HCT116 (cell line): ENCODE measurements at regions not wholly inside any gene's neighbourhood (a gene's known extent, or its start where the extent isn't known, plus 50 kb on each side); places are given as distances from the start of the nearest gene placed in this dataset.

Experiments
- ATAC-seq: fragments of 200-7000 bp; cut with Tn5 transposase; 2 replicates; pipeline ENCODE4 v1.9.1; 2020; ENCODE audit warnings: mild to moderate bottlenecking, moderate library complexity
- BruUV-seq: library from RNA; stranded (reverse); fragments of 400-500 nt; replicated peaks from 2 replicates; lab custom pipeline; 2021; lab: Mats Ljungman, UMichigan
- CTCF ChIA-PET: fragments of 300-600 bp; sonication (Branson Sonifier 250); formaldehyde crosslinking; loops from one replicate; lab custom pipeline; 2021; ENCODE audit warnings: antibody characterized with exemption; lab: Charles Lee
- POLR2A ChIA-PET: fragments of 300-600, 350-600 bp; sonication (Branson Sonifier 250); formaldehyde crosslinking; loops from one replicate; lab custom pipeline; 2021; ENCODE audit warnings: antibody characterized with exemption; lab: Charles Lee
- RAD21 ChIA-PET, 2 experiments: fragments of 300-600 bp; sonication (Branson Sonifier 250); formaldehyde crosslinking; loops; one replicate each; lab custom pipeline; 2023; ENCODE audit warnings: low total read pairs in 2 of 2; ENCODE audit not compliant: uncharacterized antibody in 2 of 2, unreplicated experiment in 2 of 2, low non-redundant PET in 1 of 2; lab: Charles Lee
- DNase-seq: peaks from one replicate; pipeline ENCODE4 v3.0.0-alpha.2; 2010; ENCODE audit warnings: low read depth, low spot score
- H2AFZ ChIP-seq: fragments of 200-600 bp; shearing (Covaris generic), sonication (generic); 2 replicates; pipeline ENCODE4 v1.6.1; 2017; ENCODE audit warnings: low read depth, mixed run types, mixed read lengths, antibody characterized with exemption, low read length; ENCODE audit not compliant: poor library complexity, severe bottlenecking
- H3K27ac ChIP-seq: 2 replicates; pipeline ENCODE4 v1.5.1; 2012; ENCODE audit warnings: low read depth, low read length
- H3K27me3 ChIP-seq: fragments of 200-600 bp; sonication (generic); 2 replicates; pipeline ENCODE4 v1.6.1; 2016; ENCODE audit warnings: mixed run types, low read length, mixed read lengths; ENCODE audit not compliant: insufficient read depth
- H3K36me3 ChIP-seq, 2 experiments: fragments of 200-500 bp in 1 of 2; fragments of 200-600 bp in 1 of 2; sonication (Bioruptor generic) in 1 of 2; sonication (generic) in 1 of 2; 2 replicates each; pipeline versions ENCODE4 v1.5.1 to v1.6.1; 2014 to 2016; ENCODE audit warnings: low read length in 2 of 2, inconsistent platforms in 1 of 2, mixed read lengths in 1 of 2, mixed run types in 1 of 2; ENCODE audit not compliant: insufficient read depth in 2 of 2, control insufficient read depth in 1 of 2
- H3K4me1 ChIP-seq, 2 experiments: fragments of 200-600 bp in 1 of 2; sonication (generic) in 1 of 2; 2 replicates each; pipeline versions ENCODE4 v1.5.1 to v1.6.1; 2012 to 2017; ENCODE audit warnings: low read length in 2 of 2, inconsistent platforms in 1 of 2, mild to moderate bottlenecking in 1 of 2, mixed read lengths in 1 of 2, mixed run types in 1 of 2, moderate library complexity in 1 of 2; ENCODE audit not compliant: insufficient read depth in 2 of 2, control insufficient read depth in 1 of 2
- H3K4me2 ChIP-seq: fragments of 200-600 bp; sonication (generic); 2 replicates; pipeline ENCODE4 v1.6.1; 2017; ENCODE audit warnings: mixed run types, low read length, mixed read lengths
- H3K4me3 ChIP-seq, 2 experiments: fragments of 200-600 bp in 1 of 2; sonication (generic) in 1 of 2; replicated peaks in 1 of 2; 2 replicates each; pipeline ENCODE4 v1.5.1; 2011 to 2016; ENCODE audit warnings: low read length in 2 of 2, control low read depth in 1 of 2, low read depth in 1 of 2, mild to moderate bottlenecking in 1 of 2, mixed read lengths in 1 of 2, mixed run types in 1 of 2
- H3K79me2 ChIP-seq: fragments of 200-600 bp; sonication (generic); 2 replicates; pipeline ENCODE4 v1.6.1; 2017; ENCODE audit warnings: mild to moderate bottlenecking, mixed run types, low read length, moderate library complexity, mixed read lengths; ENCODE audit not compliant: insufficient read depth
- H3K9ac ChIP-seq: fragments of 200-600 bp; sonication (generic); 2 replicates; pipeline ENCODE4 v1.6.1; 2016; ENCODE audit warnings: low read length, mixed read lengths
- H3K9me2 ChIP-seq: fragments of 200-600 bp; sonication (generic), shearing (Covaris generic); 2 replicates; pipeline ENCODE4 v1.6.1; 2017; ENCODE audit warnings: mixed run types, mild to moderate bottlenecking, moderate library complexity; ENCODE audit not compliant: insufficient read depth
- H3K9me3 ChIP-seq, 2 experiments: fragments of 200-500 bp in 1 of 2; fragments of 200-600 bp in 1 of 2; sonication (Bioruptor generic) in 1 of 2; sonication (generic) in 1 of 2; 2 replicates each; pipeline ENCODE4 v1.6.1; 2014 to 2017; ENCODE audit warnings: low read length in 2 of 2, mixed read lengths in 2 of 2, inconsistent platforms in 1 of 2, low read depth in 1 of 2, mild to moderate bottlenecking in 1 of 2, mixed run types in 1 of 2, moderate library complexity in 1 of 2; ENCODE audit not compliant: control insufficient read depth in 1 of 2, insufficient read depth in 1 of 2
- H4K20me1 ChIP-seq: fragments of 200-600 bp; sonication (generic), shearing (Covaris generic); 2 replicates; pipeline ENCODE4 v1.6.1; 2017; ENCODE audit warnings: mixed run types, mild to moderate bottlenecking, moderate library complexity; ENCODE audit not compliant: insufficient read depth
- ATF3 ChIP-seq: IDR thresholded peaks from 2 replicates; pipeline ENCODE4 v1.6.1; 2012
- CTCF ChIP-seq, 3 experiments: fragments of 200-600 bp in 1 of 3; sonication (generic) in 1 of 3; IDR thresholded peaks in 2 of 3; conservative IDR thresholded peaks in 1 of 3; 2 replicates each; pipeline ENCODE4 v1.5.1; 2012 to 2017; ENCODE audit warnings: low read depth in 2 of 3, low read length in 2 of 3, antibody characterized with exemption in 1 of 3, borderline replicate concordance in 1 of 3, control low read depth in 1 of 3, mild to moderate bottlenecking in 1 of 3, mixed read lengths in 1 of 3, mixed run types in 1 of 3, moderate library complexity in 1 of 3; ENCODE audit not compliant: insufficient read depth in 1 of 3
- ELF1 ChIP-seq: IDR thresholded peaks from 2 replicates; pipeline ENCODE4 v1.6.1; 2012; ENCODE audit warnings: low read depth, borderline replicate concordance
- EZH2 ChIP-seq: fragments of 200-600 bp; sonication (generic); IDR thresholded peaks from 2 replicates; pipeline ENCODE4 v1.6.1; 2017; ENCODE audit warnings: antibody characterized with exemption, mixed run types
- EZH2phosphoT487 ChIP-seq: fragments of 200-600 bp; IDR thresholded peaks from 2 replicates; pipeline ENCODE4 v1.6.1; 2018; ENCODE audit warnings: antibody characterized with exemption, borderline replicate concordance
- FOSL1 ChIP-seq: IDR thresholded peaks from 2 replicates; pipeline ENCODE4 v1.6.1; 2012; ENCODE audit warnings: low read depth
- JUND ChIP-seq: IDR thresholded peaks from 2 replicates; pipeline ENCODE4 v1.6.1; 2012
- POLR2A ChIP-seq: IDR thresholded peaks from 2 replicates; pipeline ENCODE4 v1.7.0; 2011; ENCODE audit warnings: borderline replicate concordance; ENCODE audit not compliant: insufficient read depth, insufficient read length; ENCODE audit errors: extremely low read depth
- POLR2AphosphoS5 ChIP-seq: IDR thresholded peaks from 2 replicates; pipeline ENCODE4 v1.6.1; 2011; ENCODE audit warnings: mild to moderate bottlenecking, low read depth, low read length, moderate library complexity
- RAD21 ChIP-seq: IDR thresholded peaks from 2 replicates; pipeline ENCODE4 v1.6.1; 2012; ENCODE audit warnings: low read depth, mild to moderate bottlenecking
- REST ChIP-seq: IDR thresholded peaks from 2 replicates; pipeline ENCODE4 v1.6.1; 2012; ENCODE audit warnings: low read depth
- SIN3A ChIP-seq: IDR thresholded peaks from 2 replicates; pipeline ENCODE4 v1.6.1; 2012; ENCODE audit warnings: low read depth
- SP1 ChIP-seq: IDR thresholded peaks from 2 replicates; pipeline ENCODE4 v1.6.1; 2012; ENCODE audit warnings: low read depth
- SRF ChIP-seq: IDR thresholded peaks from 2 replicates; pipeline ENCODE4 v1.6.1; 2012; ENCODE audit warnings: low read depth
- TCF7L2 ChIP-seq: IDR thresholded peaks from 2 replicates; pipeline ENCODE4 v1.7.0; 2011; ENCODE audit warnings: borderline replicate concordance, inconsistent platforms; ENCODE audit not compliant: insufficient read depth, insufficient read length; ENCODE audit errors: extremely low read depth
- YY1 ChIP-seq: IDR thresholded peaks from 2 replicates; pipeline ENCODE4 v1.6.1; 2011; ENCODE audit warnings: low read length, low read depth, moderate library complexity, mild to moderate bottlenecking; ENCODE audit not compliant: insufficient replicate concordance; ENCODE audit errors: extremely low read depth
- ZBTB33 ChIP-seq: IDR thresholded peaks from 2 replicates; pipeline ENCODE4 v1.6.1; 2011; ENCODE audit warnings: mild to moderate bottlenecking, low read length, moderate library complexity; ENCODE audit not compliant: insufficient replicate concordance; ENCODE audit errors: extremely low read depth
- ZFX ChIP-seq: fragments of 450-650 bp; IDR thresholded peaks from 2 replicates; pipeline ENCODE4 v1.6.1; 2017
- ZNF274 ChIP-seq: fragments of 200-500 bp; sonication (Bioruptor generic); IDR thresholded peaks from 2 replicates; pipeline ENCODE4 v1.6.1; 2014; ENCODE audit warnings: mild to moderate bottlenecking, low read depth, low read length, inconsistent platforms
- intact Hi-C: fragments of 100-400 bp; cut with micrococcal nuclease; formaldehyde crosslinking; loops from 2 replicates; pipeline ENCODE4 v1.10.0; 2022

- ChIA-PET POLR2A (no interaction called here), CTCF (no interaction called here), RAD21 (no interaction called here)
- no TSS peak for BruUV-seq
- H3K9me3 ChIP-seq = peaks cover 0 to 4% of the 10 kb centered on the region in 2 experiments; a peak in 2 of 4 replicates
- H3K79me2 ChIP-seq = no peaks in the 10 kb centered on the region
- no peaks in the 10 kb centered on the region for H3K9me2 ChIP-seq
- H2AFZ ChIP-seq = no peak overlapping the region
- no peak overlapping the region for H3K4me3 ChIP-seq
- TF ChIP-seq SP1 = no peak
- no peak for TF ChIP-seq POLR2A
- no peak for TF ChIP-seq ZBTB33
- no peak for TF ChIP-seq FOSL1
- TF ChIP-seq EZH2 = no peak
- TF ChIP-seq RAD21 = no peak
- TF ChIP-seq ZNF274 = no peak
- TF ChIP-seq EZH2phosphoT487 = no peak
- no peak for TF ChIP-seq ZFX
- TF ChIP-seq SRF = no peak
- no peak for TF ChIP-seq POLR2AphosphoS5
- TF ChIP-seq JUND = no peak
- TF ChIP-seq REST = no peak
- no peak for TF ChIP-seq YY1
- no peak for TF ChIP-seq CTCF (IDR thresholded peaks at IDR 0.05 in 2 of 3, conservative IDR thresholded peaks at IDR 0.05 in 1 of 3; ENCODE audit: borderline replicate concordance in 1 of 3, insufficient read depth in 1 of 3, low read depth in 2 of 3, low read length in 2 of 3)
- TF ChIP-seq TCF7L2 = no peak
- TF ChIP-seq ATF3 = no peak
- no peak for TF ChIP-seq SIN3A
- TF ChIP-seq ELF1 = no peak
- TF ChIP-seq, all 23 proteins: peak for 0
- Histone ChIP-seq H3K27ac (no peak overlapping the region), H3K4me2 (no peak overlapping the region), H4K20me1 (no peaks in the 10 kb centered on the region), H3K36me3 (no peaks in the 10 kb centered on the region), H3K9ac (no peak overlapping the region), H3K4me1 (no peaks in the 10 kb centered on the region), H3K27me3 (no peaks in the 10 kb centered on the region)
- intact Hi-C loops = no loop called here
- DNase-seq = no peak
- ATAC-seq = no peak
Measured at GRCh38 chr11:115608976-115609375, 104.8 kb upstream of the CADM1 start.
